ENCODE measurements at regions not wholly inside any gene's neighbourhood (a gene's known extent, or its start where the extent isn't known, plus 50 kb on each side); places are given as distances from the start of the nearest gene placed in this dataset.

- no peak overlapping the region for H3K4me2 ChIP-seq (ENCODE audit: low read length)
- H3K27ac ChIP-seq = no peak overlapping the region
- H2AFZ ChIP-seq = no peak overlapping the region
- no peaks in the 10 kb centered on the region for H3K9me3 ChIP-seq (ENCODE audit: control insufficient read depth, low read length)
- H3K4me1 ChIP-seq = no peaks in the 10 kb centered on the region
- H3K4me3 ChIP-seq (ENCODE audit: low read depth, low read length) = no peak overlapping the region
- H3K36me3 ChIP-seq (ENCODE audit: control insufficient read depth, insufficient read depth, low read length) = no peaks in the 10 kb centered on the region
- H3K79me2 ChIP-seq = no peaks in the 10 kb centered on the region
- no peak overlapping the region for H3K9ac ChIP-seq
- TF ChIP-seq CTCF (IDR thresholded peaks at IDR 0.05) = no peak
- H3K27me3 ChIP-seq (ENCODE audit: control insufficient read depth, insufficient read depth, low read length) = no peaks in the 10 kb centered on the region
These were observed 235.7 kb upstream of the ELL2 start for GRCh38 chr5:96197347-96197746.

- H3K4me1 ChIP-seq = no peaks in the 10 kb centered on the region
- no peak for TF ChIP-seq CTCF (IDR thresholded peaks at IDR 0.05)
- no peak overlapping the region for H3K4me2 ChIP-seq (ENCODE audit: low read length)
- no peaks in the 10 kb centered on the region for H3K36me3 ChIP-seq (ENCODE audit: control insufficient read depth, insufficient read depth, low read length)
- H3K79me2 ChIP-seq = no peaks in the 10 kb centered on the region
- H2AFZ ChIP-seq = no peak overlapping the region
- H3K27me3 ChIP-seq (ENCODE audit: control insufficient read depth, insufficient read depth, low read length) = no peaks in the 10 kb centered on the region
- no peaks in the 10 kb centered on the region for H3K9me3 ChIP-seq (ENCODE audit: control insufficient read depth, low read length)
- no peak overlapping the region for H3K4me3 ChIP-seq (ENCODE audit: low read depth, low read length)
- H3K27ac ChIP-seq = no peak overlapping the region
- no peak overlapping the region for H3K9ac ChIP-seq
These were observed 235.2 kb upstream of the ELL2 start for GRCh38 chr5:96196890-96197289.

DNA sequence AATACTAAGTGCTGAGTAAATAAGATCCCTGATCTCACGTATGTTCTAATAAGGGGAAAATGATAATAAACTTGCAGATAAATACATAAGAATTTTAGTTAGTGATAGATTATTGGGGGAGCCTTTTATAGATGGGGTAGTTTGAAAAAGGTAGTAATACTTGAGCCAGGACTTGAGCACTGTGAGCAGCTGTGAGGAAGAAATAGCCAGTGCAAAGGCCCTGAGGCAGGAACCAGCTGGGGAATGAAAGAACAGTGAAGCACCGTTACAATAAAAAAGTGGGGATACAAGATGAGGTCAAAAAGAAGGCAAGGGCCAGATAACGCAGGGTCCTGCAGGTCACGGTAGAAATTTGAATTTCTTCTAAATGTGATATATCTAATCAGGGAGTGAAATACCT is 234.8 kb upstream of the ELL2 start:
- H3K79me2 ChIP-seq = no peaks in the 10 kb centered on the region
- no peaks in the 10 kb centered on the region for H3K36me3 ChIP-seq (ENCODE audit: control insufficient read depth, insufficient read depth, low read length)
- H3K4me3 ChIP-seq (ENCODE audit: low read depth, low read length) = no peak overlapping the region
- no peak for TF ChIP-seq CTCF (IDR thresholded peaks at IDR 0.05)
- no peak overlapping the region for H3K9ac ChIP-seq
- H3K9me3 ChIP-seq (ENCODE audit: control insufficient read depth, low read length) = no peaks in the 10 kb centered on the region
- H3K27ac ChIP-seq = no peak overlapping the region
- no peak overlapping the region for H2AFZ ChIP-seq
- no peak overlapping the region for H3K4me2 ChIP-seq (ENCODE audit: low read length)
- H3K4me1 ChIP-seq = no peaks in the 10 kb centered on the region
- H3K27me3 ChIP-seq (ENCODE audit: control insufficient read depth, insufficient read depth, low read length) = no peaks in the 10 kb centered on the region

DNA sequence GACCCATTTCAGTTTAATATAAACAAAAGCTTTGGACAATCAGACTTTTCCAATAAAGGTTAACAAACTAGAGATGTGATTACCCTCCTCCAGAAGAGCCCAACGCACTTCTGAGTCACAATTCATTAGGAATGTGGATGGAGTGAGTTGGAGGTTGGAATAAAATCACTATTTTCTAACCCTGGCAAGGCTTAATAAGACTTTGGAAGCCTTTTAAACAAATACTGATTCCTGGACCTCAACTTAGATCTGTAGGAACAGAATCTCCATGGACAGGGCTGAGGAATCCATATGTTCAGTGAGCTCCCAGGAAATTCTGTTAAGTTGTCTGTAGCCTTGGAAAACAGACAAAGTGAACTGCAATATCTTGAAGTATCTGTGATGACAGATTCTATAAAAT is 233.5 kb upstream of the ELL2 start:
- Histone ChIP-seq H3K27ac (no peak overlapping the region), H3K4me1 (no peaks in the 10 kb centered on the region), H3K27me3 (ENCODE audit: control insufficient read depth, insufficient read depth, low read length) (no peaks in the 10 kb centered on the region), H2AFZ (no peak overlapping the region), H3K4me2 (ENCODE audit: low read length) (no peak overlapping the region), H3K9ac (no peak overlapping the region), H3K36me3 (ENCODE audit: control insufficient read depth, insufficient read depth, low read length) (no peaks in the 10 kb centered on the region), H3K79me2 (no peaks in the 10 kb centered on the region), H3K9me3 (ENCODE audit: control insufficient read depth, low read length) (no peaks in the 10 kb centered on the region), H3K4me3 (ENCODE audit: low read depth, low read length) (no peak overlapping the region)
- TF ChIP-seq CTCF (IDR thresholded peaks at IDR 0.05) = no peak

GRCh38 chr5:96194593-96194992 is 232.9 kb upstream of the ELL2 start:
- H3K9me3 ChIP-seq (ENCODE audit: control insufficient read depth, low read length) = no peaks in the 10 kb centered on the region
- no peak for TF ChIP-seq CTCF (IDR thresholded peaks at IDR 0.05)
- H3K27me3 ChIP-seq (ENCODE audit: control insufficient read depth, insufficient read depth, low read length) = no peaks in the 10 kb centered on the region
- H2AFZ ChIP-seq = no peak overlapping the region
- no peak overlapping the region for H3K9ac ChIP-seq
- no peaks in the 10 kb centered on the region for H3K79me2 ChIP-seq
- no peak overlapping the region for H3K4me2 ChIP-seq (ENCODE audit: low read length)
- H3K4me3 ChIP-seq (ENCODE audit: low read depth, low read length) = no peak overlapping the region
- H3K27ac ChIP-seq = no peak overlapping the region
- H3K36me3 ChIP-seq (ENCODE audit: control insufficient read depth, insufficient read depth, low read length) = no peaks in the 10 kb centered on the region
- no peaks in the 10 kb centered on the region for H3K4me1 ChIP-seq

All from parathyroid adenoma (tissue), 2 donors.